H54 (cell line): ENCODE measurements at regions not wholly inside any gene's neighbourhood (a gene's known extent, or its start where the extent isn't known, plus 50 kb on each side); places are given as distances from the start of the nearest gene placed in this dataset.
"Not testable (repeated sequence)": the region's sequence is repeated elsewhere in the genome, so short reads cannot be mapped to it uniquely, and the experiment has no call there.

Experiments used
- DNase-seq: peaks from one replicate; pipeline ENCODE4 v3.0.0; 2011; ENCODE audit warnings: low spot score, mixed read lengths; ENCODE audit not compliant: insufficient read length
- FAIRE-seq: peaks from 3 replicates; lab custom pipeline; 2011; peaks lifted over from hg19 to GRCh38; lab: Jason Lieb, UNC
- POLR2A ChIP-seq: IDR thresholded peaks from 2 replicates; pipeline ENCODE4 v1.6.1; 2011; ENCODE audit warnings: low read depth, mild to moderate bottlenecking, low read length

DNA sequence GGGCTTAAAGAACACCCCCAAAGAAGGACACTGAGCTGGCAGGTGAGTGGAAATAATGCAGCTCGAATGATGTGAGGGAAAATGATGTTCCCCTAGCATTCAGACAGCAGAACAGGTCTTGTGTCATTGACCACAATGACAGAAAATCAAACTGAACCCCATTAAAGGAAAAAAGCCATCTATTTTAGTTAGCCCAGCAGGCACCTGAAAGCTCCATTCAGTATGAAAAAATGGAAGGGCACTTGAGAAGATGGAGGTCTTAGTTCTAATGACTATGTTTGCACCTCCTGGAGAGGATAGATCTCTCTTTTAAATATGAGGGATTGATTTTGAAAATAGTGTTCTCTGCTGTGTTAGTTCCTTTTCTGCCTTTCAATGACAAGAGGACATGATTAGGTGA, 323.1 kb downstream of the NKX6-1 start:
- DNase-seq (no peak), FAIRE-seq (no peak)
- no peak for TF ChIP-seq POLR2A

GRCh38 chr4:84171871-84172270, 327.2 kb downstream of the NKX6-1 start:
- no peak for TF ChIP-seq POLR2A
- FAIRE-seq, result no peak
- DNase-seq, result no peak

DNA sequence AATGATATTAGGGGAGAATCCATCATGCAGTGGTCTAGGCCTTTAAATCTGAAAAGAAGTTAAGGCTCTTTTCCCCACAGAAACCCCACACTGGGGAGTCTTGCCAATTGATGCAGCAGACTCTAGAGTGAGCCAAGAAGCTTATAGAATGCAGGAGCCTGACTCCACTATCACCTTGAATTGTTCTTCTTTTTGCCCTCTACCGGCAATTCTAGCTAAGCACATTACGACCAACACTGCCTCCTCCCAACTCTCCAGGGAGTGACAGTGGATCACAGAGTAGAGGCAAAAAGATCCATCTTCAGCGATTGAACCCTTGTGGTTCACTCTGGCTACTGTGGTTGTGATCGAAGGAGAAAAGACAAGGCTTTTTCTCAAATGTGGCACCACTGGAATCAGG, 331.5 kb downstream of the NKX6-1 start:
- no peak for TF ChIP-seq POLR2A
- DNase-seq, result no peak
- no peak for FAIRE-seq

DNA sequence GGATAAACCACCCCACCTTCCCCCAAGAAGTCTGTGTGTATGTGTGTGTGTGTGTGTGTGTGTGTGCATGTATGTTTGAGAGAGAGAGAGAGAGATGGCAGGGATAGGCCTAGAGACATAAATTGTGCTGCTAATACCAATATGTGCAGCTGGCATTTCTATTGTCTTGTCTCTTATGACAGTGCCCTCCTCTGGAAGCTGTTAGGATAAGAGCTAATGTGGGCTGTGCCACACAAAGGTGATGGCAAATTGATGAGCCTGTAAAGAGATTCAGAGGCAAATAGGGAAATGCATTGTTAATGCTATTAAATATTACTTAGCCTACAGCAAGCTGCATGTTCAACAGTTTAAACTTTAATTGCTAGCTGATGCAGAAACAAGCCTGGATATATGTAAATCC, 332.0 kb downstream of the NKX6-1 start:
- DNase-seq, result no peak
- FAIRE-seq, result no peak
- TF ChIP-seq POLR2A, result no peak

DNA sequence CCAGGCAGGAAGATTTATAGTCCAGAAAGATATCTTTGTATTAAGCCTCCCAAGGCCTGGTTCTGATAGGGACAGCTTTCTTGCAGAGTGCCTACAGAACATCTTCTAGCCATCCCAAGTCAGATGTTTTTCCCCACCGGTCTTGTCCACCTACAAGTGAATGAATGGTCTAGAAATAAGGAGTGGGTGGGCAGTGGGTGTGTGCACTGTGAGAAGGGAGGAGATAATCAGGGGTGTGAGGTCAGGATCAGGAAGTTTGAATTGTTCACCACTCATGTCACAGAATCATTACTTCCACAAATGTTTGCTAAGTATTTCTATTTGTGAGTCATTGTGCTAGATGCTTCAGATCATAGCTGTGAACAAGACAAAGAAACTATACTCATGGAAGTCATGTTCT, 332.6 kb downstream of the NKX6-1 start:
- FAIRE-seq, result no peak
- no peak for DNase-seq
- TF ChIP-seq POLR2A, result no peak

GRCh38 chr4:84164201-84164600, 334.9 kb downstream of the NKX6-1 start:
- DNase-seq (no peak), FAIRE-seq (no peak)
- no peak for TF ChIP-seq POLR2A

DNA sequence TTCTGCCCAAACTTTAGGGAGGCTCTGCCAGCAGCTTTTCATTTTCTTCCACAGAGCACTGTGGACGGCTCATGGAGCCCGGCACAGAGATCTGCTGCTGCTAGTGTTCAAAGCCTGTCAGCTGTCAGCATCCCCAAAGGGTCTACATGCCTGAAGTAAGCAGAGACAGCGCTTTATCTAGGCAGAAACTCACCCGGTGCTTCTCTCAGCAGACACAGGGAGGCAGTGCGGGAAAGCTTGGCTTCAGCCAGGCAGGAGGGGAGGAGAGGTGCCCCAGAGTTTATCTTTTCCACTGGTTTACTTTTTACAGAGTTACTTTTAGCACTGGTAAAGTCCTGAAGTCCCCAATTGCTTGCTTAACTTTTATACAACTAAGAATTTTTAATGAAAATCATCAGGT, 339.3 kb downstream of the NKX6-1 start:
- no peak for TF ChIP-seq POLR2A
- DNase-seq (no peak), FAIRE-seq (no peak)

- DNase-seq (no peak), FAIRE-seq (no peak)
- TF ChIP-seq POLR2A, result no peak
These were observed 340.4 kb downstream of the NKX6-1 start for GRCh38 chr4:84158670-84159069.

GRCh38 chr4:84151574-84151973, 347.5 kb downstream of the NKX6-1 start:
- FAIRE-seq (no peak), DNase-seq (no peak)
- no peak for TF ChIP-seq POLR2A

DNA sequence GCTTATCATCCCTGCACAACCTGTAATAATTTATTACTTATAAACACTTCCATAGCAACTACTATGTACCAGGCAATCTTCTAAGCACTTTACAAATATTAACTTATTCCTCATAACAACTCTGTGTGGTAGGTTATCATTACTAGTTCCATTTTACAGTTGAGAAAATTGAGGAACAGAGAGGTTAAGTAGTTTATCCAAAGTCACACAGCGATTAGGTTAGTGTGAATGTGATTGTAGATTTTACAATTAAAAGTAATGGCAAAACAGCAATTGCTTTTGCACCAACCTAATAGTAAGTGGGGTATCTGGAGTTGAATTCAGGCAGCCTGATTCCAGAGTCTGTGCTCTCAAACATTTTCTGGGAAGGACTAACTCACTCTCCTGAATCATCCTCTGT, 348.9 kb downstream of the NKX6-1 start:
- no peak for DNase-seq
- TF ChIP-seq POLR2A, result no peak
- no peak for FAIRE-seq

DNA sequence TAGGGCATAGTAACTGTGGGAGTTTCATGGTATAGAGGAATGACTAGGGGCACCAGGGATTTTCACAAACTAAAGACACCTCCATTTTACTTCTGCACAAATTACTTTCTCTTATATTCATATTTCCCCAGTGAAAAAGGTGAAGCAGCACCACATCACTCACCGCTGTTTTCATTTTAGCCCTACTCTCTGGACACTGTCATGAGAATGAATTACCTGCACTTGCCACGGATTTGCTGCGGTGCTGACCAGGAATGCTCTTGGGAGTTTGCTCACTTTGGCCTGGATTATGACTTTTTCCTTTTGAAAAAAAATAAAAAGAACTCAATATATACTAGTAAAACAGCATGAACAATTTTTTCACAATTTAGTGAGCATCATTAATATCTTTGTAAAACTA, 351.3 kb downstream of the NKX6-1 start:
- FAIRE-seq (no peak), DNase-seq (no peak)
- no peak for TF ChIP-seq POLR2A

DNA sequence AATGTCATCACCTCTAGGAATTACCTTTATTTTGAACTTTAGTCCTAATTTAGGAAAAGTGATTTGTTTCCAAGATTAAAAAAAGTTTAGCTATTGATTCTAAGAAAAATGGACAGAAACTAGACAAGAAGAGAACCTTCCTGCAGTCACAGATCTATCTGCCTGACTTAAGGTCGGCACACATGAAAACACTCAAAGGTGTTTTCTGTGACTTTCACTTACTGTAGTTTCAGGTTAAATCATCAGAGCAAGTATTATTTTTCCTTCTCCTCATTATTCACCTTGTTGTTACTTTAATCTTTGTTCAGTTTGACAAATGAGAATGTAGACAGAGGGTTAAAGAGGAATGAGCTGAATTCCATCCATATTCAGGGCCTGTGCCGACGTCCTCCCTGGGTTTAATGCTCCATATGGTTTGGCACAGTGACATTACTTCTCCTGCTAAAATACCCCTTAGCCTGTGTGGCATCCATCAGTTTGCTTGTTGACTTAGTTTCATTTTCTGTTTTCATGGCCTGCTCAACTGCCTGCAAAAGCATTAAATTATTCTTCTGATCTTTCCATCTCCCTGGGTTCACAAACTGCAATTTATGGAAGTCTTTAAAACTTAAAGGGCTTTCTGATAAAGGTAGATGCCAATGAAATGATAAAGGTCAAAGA, 352.7 kb downstream of the NKX6-1 start:
- FAIRE-seq (no peak), DNase-seq (no peak)
- no peak for TF ChIP-seq POLR2A

- FAIRE-seq (no peak), DNase-seq (no peak)
- TF ChIP-seq POLR2A, result no peak
These were observed 353.9 kb downstream of the NKX6-1 start for GRCh38 chr4:84145176-84145575.

- FAIRE-seq, DNase-seq: not testable (repeated sequence)
These were observed 372.2 kb downstream of the NKX6-1 start for GRCh38 chr4:84126911-84127310.

DNA sequence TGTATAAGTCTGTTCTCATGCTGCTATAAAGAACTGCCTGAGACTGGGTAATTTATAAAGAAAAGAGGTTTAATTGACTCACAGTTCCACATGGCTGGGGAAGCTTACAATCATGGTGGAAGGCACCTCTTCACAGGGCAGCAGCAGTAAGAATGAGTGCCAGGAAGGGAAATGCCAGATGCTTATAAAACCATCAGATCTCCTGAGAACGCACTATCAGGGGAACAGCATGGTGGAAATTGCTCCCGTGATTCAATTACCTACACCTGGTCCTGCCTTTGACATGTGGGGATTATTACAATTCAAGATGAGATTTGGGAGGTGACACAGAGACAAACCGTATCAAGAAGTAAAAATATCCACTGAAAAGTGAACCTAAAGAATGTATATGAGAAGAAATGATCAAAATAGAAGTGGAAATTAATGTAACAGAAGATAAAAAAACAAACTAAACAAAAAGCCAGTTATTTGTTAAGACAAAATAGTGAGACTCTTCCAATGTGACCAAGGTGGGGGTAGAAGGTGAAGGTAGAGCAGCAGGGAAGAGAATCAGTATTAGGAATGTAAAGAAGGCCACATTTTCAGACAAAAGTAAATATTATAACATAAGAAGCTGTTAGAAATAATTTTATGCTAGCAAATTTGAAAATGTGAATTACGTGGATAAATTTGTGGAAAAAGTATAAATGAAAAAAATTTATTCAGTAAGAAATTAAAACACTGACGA, 372.9 kb downstream of the NKX6-1 start:
- FAIRE-seq (no peak), DNase-seq (no peak)
- TF ChIP-seq POLR2A, result no peak
